ENCODE measurements at regions not wholly inside any gene's neighbourhood (a gene's known extent, or its start where the extent isn't known, plus 50 kb on each side); places are given as distances from the start of the nearest gene placed in this dataset.

DNA sequence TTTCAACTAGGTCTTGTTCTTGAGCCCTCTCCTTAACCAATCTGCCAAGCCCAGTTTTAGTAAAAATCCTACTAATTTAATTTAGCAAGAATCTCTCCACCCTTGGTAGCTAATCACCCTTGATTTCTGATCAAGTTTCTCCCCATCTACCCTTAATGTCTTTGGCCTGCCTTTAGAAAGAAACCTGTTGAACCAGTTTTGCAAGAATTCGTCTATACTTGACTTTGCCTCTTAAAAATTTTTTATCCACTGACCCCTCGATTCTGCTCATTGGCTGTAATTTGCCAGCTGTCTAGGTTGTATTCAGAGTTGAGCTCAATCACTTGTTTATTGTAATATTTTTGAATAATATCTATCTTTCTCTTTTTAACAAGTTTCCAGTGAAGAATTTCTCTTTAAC is 1138.5 kb downstream of the CDH11 start:
- TF ChIP-seq, protein P1, sequence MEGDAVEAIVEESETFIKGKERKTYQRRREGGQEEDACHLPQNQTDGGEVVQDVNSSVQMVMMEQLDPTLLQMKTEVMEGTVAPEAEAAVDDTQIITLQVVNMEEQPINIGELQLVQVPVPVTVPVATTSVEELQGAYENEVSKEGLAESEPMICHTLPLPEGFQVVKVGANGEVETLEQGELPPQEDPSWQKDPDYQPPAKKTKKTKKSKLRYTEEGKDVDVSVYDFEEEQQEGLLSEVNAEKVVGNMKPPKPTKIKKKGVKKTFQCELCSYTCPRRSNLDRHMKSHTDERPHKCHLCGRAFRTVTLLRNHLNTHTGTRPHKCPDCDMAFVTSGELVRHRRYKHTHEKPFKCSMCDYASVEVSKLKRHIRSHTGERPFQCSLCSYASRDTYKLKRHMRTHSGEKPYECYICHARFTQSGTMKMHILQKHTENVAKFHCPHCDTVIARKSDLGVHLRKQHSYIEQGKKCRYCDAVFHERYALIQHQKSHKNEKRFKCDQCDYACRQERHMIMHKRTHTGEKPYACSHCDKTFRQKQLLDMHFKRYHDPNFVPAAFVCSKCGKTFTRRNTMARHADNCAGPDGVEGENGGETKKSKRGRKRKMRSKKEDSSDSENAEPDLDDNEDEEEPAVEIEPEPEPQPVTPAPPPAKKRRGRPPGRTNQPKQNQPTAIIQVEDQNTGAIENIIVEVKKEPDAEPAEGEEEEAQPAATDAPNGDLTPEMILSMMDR (IDR thresholded peaks at IDR 0.05), result no peak
- H3K4me1 Mint-ChIP-seq (ENCODE audit: low read depth), result no peaks in the 10 kb centered on the region
- ChIA-PET POLR2A (no interaction called here), CTCF (no interaction called here)
- Histone ChIP-seq H3K4me3 (ENCODE audit: low read length) (no peak overlapping the region), H3K27me3 (ENCODE audit: control insufficient read depth in 1 of 2, insufficient read depth in 2 of 2, low read length in 2 of 2) (no peaks in the 10 kb centered on the region), H3K9me3 (ENCODE audit: control insufficient read depth in 1 of 2, insufficient read depth in 1 of 2, low read length in 2 of 2) (peaks cover 0 to 15% of the 10 kb centered on the region in 2 experiments), H3K4me1 (ENCODE audit: insufficient read depth, low read length) (no peaks in the 10 kb centered on the region), H3K27ac (ENCODE audit: low read depth in 1 of 2, low read length in 2 of 2) (no peak overlapping the region), H3K36me3 (ENCODE audit: insufficient read depth, low read length) (no peaks in the 10 kb centered on the region)
- no peak for ATAC-seq (ENCODE audit: poor library complexity)
- no peak for DNase-seq
- no peak overlapping the region for H3K4me3 Mint-ChIP-seq
- H3K9me3 Mint-ChIP-seq, result peaks cover 17% of the 10 kb centered on the region
- intact Hi-C loops (cut with DNase I, micrococcal nuclease), result no loop called here
- H3K27ac Mint-ChIP-seq, result no peak overlapping the region
- no peaks in the 10 kb centered on the region for H3K27me3 Mint-ChIP-seq
- no peaks in the 10 kb centered on the region for H3K36me3 Mint-ChIP-seq (ENCODE audit: low read depth)

GRCh38 chr16:63982741-63983140 is 1139.1 kb downstream of the CDH11 start:
- Histone ChIP-seq H3K9me3 (ENCODE audit: control insufficient read depth in 1 of 2, insufficient read depth in 1 of 2, low read length in 2 of 2) (peaks cover 0 to 15% of the 10 kb centered on the region in 2 experiments), H3K4me1 (ENCODE audit: insufficient read depth, low read length) (no peaks in the 10 kb centered on the region), H3K36me3 (ENCODE audit: insufficient read depth, low read length) (no peaks in the 10 kb centered on the region), H3K4me3 (ENCODE audit: low read length) (no peak overlapping the region), H3K27ac (ENCODE audit: low read depth in 1 of 2, low read length in 2 of 2) (no peak overlapping the region), H3K27me3 (ENCODE audit: control insufficient read depth in 1 of 2, insufficient read depth in 2 of 2, low read length in 2 of 2) (no peaks in the 10 kb centered on the region)
- DNase-seq (no peak), ATAC-seq (ENCODE audit: poor library complexity) (no peak)
- no peaks in the 10 kb centered on the region for H3K36me3 Mint-ChIP-seq (ENCODE audit: low read depth)
- ChIA-PET CTCF (no interaction called here), POLR2A (no interaction called here)
- TF ChIP-seq, protein P1 (IDR thresholded peaks at IDR 0.05), result no peak
- no peaks in the 10 kb centered on the region for H3K27me3 Mint-ChIP-seq
- peaks cover 22% of the 10 kb centered on the region for H3K9me3 Mint-ChIP-seq
- no peaks in the 10 kb centered on the region for H3K4me1 Mint-ChIP-seq (ENCODE audit: low read depth)
- intact Hi-C loops (cut with DNase I, micrococcal nuclease), result no loop called here
- H3K4me3 Mint-ChIP-seq, result no peak overlapping the region
- no peak overlapping the region for H3K27ac Mint-ChIP-seq

- DNase-seq (no peak), ATAC-seq (ENCODE audit: poor library complexity) (no peak)
- Mint-ChIP-seq H3K27me3 (no peaks in the 10 kb centered on the region), H3K36me3 (ENCODE audit: low read depth) (no peaks in the 10 kb centered on the region), H3K27ac (no peak overlapping the region), H3K4me3 (no peak overlapping the region), H3K4me1 (ENCODE audit: low read depth) (no peaks in the 10 kb centered on the region), H3K9me3 (peaks cover 20% of the 10 kb centered on the region)
- no peaks in the 10 kb centered on the region for H3K27me3 ChIP-seq (ENCODE audit: control insufficient read depth in 1 of 2, insufficient read depth in 2 of 2, low read length in 2 of 2)
- H3K36me3 ChIP-seq (ENCODE audit: insufficient read depth, low read length), result no peaks in the 10 kb centered on the region
- intact Hi-C loops (cut with DNase I, micrococcal nuclease), result no loop called here
- ChIA-PET POLR2A (no interaction called here), CTCF (no interaction called here)
- TF ChIP-seq, protein P1 (IDR thresholded peaks at IDR 0.05), result no peak
- peaks cover 0 to 15% of the 10 kb centered on the region in 2 experiments for H3K9me3 ChIP-seq (ENCODE audit: control insufficient read depth in 1 of 2, insufficient read depth in 1 of 2, low read length in 2 of 2)
- H3K27ac ChIP-seq (ENCODE audit: low read depth in 1 of 2, low read length in 2 of 2), result no peak overlapping the region
- no peaks in the 10 kb centered on the region for H3K4me1 ChIP-seq (ENCODE audit: insufficient read depth, low read length)
- no peak overlapping the region for H3K4me3 ChIP-seq (ENCODE audit: low read length)
Measured at GRCh38 chr16:63982110-63982509, 1139.8 kb downstream of the CDH11 start.

Measured in CD4-positive, alpha-beta T cell (primary cell).